Upper lobe of left lung (tissue), 6 donors: ENCODE measurements at regions not wholly inside any gene's neighbourhood (a gene's known extent, or its start where the extent isn't known, plus 50 kb on each side); places are given as distances from the start of the nearest gene placed in this dataset.

Experiments used
- ATAC-seq, 2 donors: fragments of 200-7000 bp; cut with Tn5 transposase; one replicate each; pipeline ENCODE4 v1.9.1; 2022; ENCODE audit warnings: mild to moderate bottlenecking in 2 of 2, moderate library complexity in 2 of 2; ENCODE audit not compliant: low FRiP score in 2 of 2
- DNase-seq, 2 donors: peaks; one replicate each; pipeline ENCODE4 v3.0.0-alpha.2; 2019 to 2020
- H3K27ac ChIP-seq, 4 donors: fragments of 200-600 bp; sonication (generic); one replicate each; pipeline ENCODE4 v1.5.1; 2016 to 2019
- H3K27me3 ChIP-seq, 4 donors: fragments of 200-600 bp; sonication (generic); one replicate each; pipeline ENCODE4 v1.5.1; 2017 to 2019
- H3K36me3 ChIP-seq, 4 donors: fragments of 200-600 bp; sonication (generic); one replicate each; pipeline ENCODE4 v1.5.1; 2016 to 2019
- H3K4me1 ChIP-seq, 4 donors: fragments of 200-600 bp; sonication (generic); one replicate each; pipeline ENCODE4 v1.5.1; 2018 to 2019
- H3K4me3 ChIP-seq, 4 donors: fragments of 200-600 bp; sonication (generic); one replicate each; pipeline ENCODE4 v1.5.1; 2017 to 2019; ENCODE audit warnings: mild to moderate bottlenecking in 2 of 4, moderate library complexity in 1 of 4
- H3K9me3 ChIP-seq, 4 donors: fragments of 200-600 bp; sonication (generic); one replicate each; pipeline ENCODE4 v1.5.1; 2018 to 2019
- EP300 ChIP-seq, 4 donors: sonication (generic); formaldehyde crosslinking; IDR thresholded peaks; one replicate each; pipeline ENCODE4 v1.5.1; 2017; ENCODE audit warnings: antibody characterized with exemption in 4 of 4, control low read depth in 2 of 4
- POLR2A ChIP-seq, 4 donors: fragments of 450-650 bp; IDR thresholded peaks; one replicate each; pipeline ENCODE4 v1.5.1; 2016 to 2017; ENCODE audit warnings: antibody characterized with exemption in 4 of 4, mild to moderate bottlenecking in 2 of 4
- POLR2AphosphoS5 ChIP-seq, 2 donors: sonication (generic); formaldehyde crosslinking; IDR thresholded peaks; one replicate each; pipeline ENCODE4 v1.5.1; 2017; ENCODE audit warnings: antibody characterized with exemption in 2 of 2
- whole genome bisulfite sequencing, 2 donors: methylation state at CpG; one replicate each; pipeline ENCODE4 v1.1.5; 2017 to 2018; 5-methylcytosine and 5-hydroxymethylcytosine counted together
- TF ChIP-seq, protein P1 (sequence below), 6 experiments: fragments of 450-650 bp in 4 of 6; fragments of 200-600 bp in 2 of 6; sonication (generic) in 2 of 6; IDR thresholded peaks; one replicate each; pipeline ENCODE4 v1.5.1; 2016 to 2019; ENCODE audit warnings: antibody characterized with exemption in 6 of 6
- donor health status: DM: no; HTN: no; CAD: no; lungs with moderate emphysema.
- donor health status: DM: no; HTN: yes; CAD: no; lungs with severe emphysema.

GRCh38 chr15:62856466-62857246, 185.9 kb upstream of the TPM1 start:
- H3K27ac ChIP-seq: no peak overlapping the region
- ATAC-seq (peak in 1 of 2 donors; percentile 55), DNase-seq (peak in 1 of 2 donors; percentile 36)
- no peak overlapping the region for H3K4me3 ChIP-seq
- 87 to 89% methylated on average over 9 to 12 of the region's 12 CpGs for WGBS, 2 donors
- no peaks in the 10 kb centered on the region for H3K9me3 ChIP-seq
- TF ChIP-seq EP300 (IDR thresholded peaks at IDR 0.05): no peak
- no peak for TF ChIP-seq POLR2A (IDR thresholded peaks at IDR 0.05)
- TF ChIP-seq, protein P1, sequence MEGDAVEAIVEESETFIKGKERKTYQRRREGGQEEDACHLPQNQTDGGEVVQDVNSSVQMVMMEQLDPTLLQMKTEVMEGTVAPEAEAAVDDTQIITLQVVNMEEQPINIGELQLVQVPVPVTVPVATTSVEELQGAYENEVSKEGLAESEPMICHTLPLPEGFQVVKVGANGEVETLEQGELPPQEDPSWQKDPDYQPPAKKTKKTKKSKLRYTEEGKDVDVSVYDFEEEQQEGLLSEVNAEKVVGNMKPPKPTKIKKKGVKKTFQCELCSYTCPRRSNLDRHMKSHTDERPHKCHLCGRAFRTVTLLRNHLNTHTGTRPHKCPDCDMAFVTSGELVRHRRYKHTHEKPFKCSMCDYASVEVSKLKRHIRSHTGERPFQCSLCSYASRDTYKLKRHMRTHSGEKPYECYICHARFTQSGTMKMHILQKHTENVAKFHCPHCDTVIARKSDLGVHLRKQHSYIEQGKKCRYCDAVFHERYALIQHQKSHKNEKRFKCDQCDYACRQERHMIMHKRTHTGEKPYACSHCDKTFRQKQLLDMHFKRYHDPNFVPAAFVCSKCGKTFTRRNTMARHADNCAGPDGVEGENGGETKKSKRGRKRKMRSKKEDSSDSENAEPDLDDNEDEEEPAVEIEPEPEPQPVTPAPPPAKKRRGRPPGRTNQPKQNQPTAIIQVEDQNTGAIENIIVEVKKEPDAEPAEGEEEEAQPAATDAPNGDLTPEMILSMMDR (IDR thresholded peaks at IDR 0.05): no peak
- TF ChIP-seq POLR2AphosphoS5 (IDR thresholded peaks at IDR 0.05): no peak
- H3K36me3 ChIP-seq: no peaks in the 10 kb centered on the region
- no peaks in the 10 kb centered on the region for H3K27me3 ChIP-seq
- H3K4me1 ChIP-seq: no peaks in the 10 kb centered on the region

DNA sequence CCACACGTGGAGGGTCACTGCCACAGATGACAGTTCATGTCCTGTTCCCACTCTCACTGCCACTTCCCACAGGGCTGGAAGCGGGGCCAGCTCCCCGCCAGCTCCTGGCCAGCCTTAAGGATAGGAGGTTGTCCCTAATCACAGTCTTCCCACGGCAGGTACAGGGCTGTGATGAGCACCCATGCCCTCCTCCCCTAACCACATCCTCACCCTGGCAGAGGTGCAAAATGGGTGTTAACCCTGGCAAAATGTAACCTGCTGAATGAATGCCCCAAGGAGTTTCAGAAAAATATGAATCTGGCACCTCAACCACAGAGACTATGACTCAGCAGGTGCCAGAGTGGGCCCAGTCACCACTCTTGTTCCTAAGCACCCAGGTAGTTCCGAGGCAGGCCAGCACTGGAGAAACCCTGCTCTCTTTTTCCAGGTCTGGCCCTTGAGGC, 185.1 kb upstream of the TPM1 start:
- DNase-seq (peak; percentile 48 to 56), ATAC-seq (peak in 1 of 2 donors; percentile 67)
- Histone ChIP-seq H3K27ac (no peak overlapping the region), H3K9me3 (no peaks in the 10 kb centered on the region), H3K4me1 (no peaks in the 10 kb centered on the region), H3K27me3 (no peaks in the 10 kb centered on the region), H3K4me3 (no peak overlapping the region), H3K36me3 (no peaks in the 10 kb centered on the region)
- TF ChIP-seq EP300 (IDR thresholded peaks at IDR 0.05): no peak
- TF ChIP-seq POLR2A (IDR thresholded peaks at IDR 0.05): no peak
- TF ChIP-seq, protein P1 (IDR thresholded peaks at IDR 0.05): no peak
- no peak for TF ChIP-seq POLR2AphosphoS5 (IDR thresholded peaks at IDR 0.05)
- 69 to 74% methylated on average over 4 to 5 of the region's 5 CpGs for WGBS, 2 donors

DNA sequence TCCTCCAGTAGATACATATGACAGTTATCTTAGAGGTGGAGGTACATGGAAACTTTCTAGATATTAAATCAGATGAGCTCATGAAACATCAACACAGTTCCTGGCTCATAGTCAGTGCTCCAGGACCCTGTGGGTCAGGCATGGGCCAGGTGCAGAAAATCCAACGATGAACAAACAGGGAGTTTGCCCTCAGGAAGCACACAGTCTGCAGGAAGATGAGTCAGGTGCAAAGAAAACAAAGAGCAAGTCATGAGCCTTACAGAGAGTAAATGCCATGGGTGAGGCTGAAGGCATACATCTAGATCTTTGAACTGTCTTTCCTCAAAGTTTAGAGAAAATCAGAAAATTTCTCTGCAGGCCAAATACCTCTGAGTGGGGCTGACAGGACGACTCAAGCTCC, 184.2 kb upstream of the TPM1 start:
- no peak for DNase-seq
- no peaks in the 10 kb centered on the region for H3K4me1 ChIP-seq
- no peak overlapping the region for H3K4me3 ChIP-seq
- ATAC-seq: no peak
- H3K27me3 ChIP-seq: no peaks in the 10 kb centered on the region
- no peaks in the 10 kb centered on the region for H3K9me3 ChIP-seq
- no peak overlapping the region for H3K27ac ChIP-seq
- WGBS, 2 donors: 60 to 71% methylated on average over 2 of the region's 2 CpGs
- TF ChIP-seq POLR2AphosphoS5 (IDR thresholded peaks at IDR 0.05) (no peak), POLR2A (IDR thresholded peaks at IDR 0.05) (no peak), EP300 (IDR thresholded peaks at IDR 0.05) (no peak)
- TF ChIP-seq, protein P1 (IDR thresholded peaks at IDR 0.05): no peak
- H3K36me3 ChIP-seq: no peaks in the 10 kb centered on the region

DNA sequence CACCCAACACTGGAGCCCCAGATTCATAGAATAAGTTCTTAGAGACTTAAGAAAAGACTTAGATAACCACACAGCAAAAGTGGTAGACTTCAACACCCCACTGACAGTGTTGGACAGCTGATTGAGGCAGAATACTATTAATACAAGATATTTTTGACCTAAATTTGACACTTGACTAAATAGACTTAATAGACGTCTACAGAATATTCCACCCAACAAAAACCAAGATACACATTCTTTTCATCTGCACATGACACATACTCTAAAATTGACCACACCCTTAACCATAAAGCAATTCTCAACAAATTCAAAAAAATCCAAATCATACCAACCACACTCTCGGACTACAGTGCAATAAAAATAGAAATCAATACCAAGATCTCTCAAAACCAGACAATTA, 179.8 kb upstream of the TPM1 start:
- Histone ChIP-seq H3K9me3 (no peaks in the 10 kb centered on the region), H3K4me3 (no peak overlapping the region), H3K36me3 (no peaks in the 10 kb centered on the region), H3K27ac (no peak overlapping the region), H3K27me3 (no peaks in the 10 kb centered on the region), H3K4me1 (no peaks in the 10 kb centered on the region)
- ATAC-seq (no peak), DNase-seq (no peak)
- TF ChIP-seq POLR2A (IDR thresholded peaks at IDR 0.05): no peak
- TF ChIP-seq POLR2AphosphoS5 (IDR thresholded peaks at IDR 0.05): no peak
- TF ChIP-seq, protein P1 (IDR thresholded peaks at IDR 0.05): no peak
- no peak for TF ChIP-seq EP300 (IDR thresholded peaks at IDR 0.05)
- WGBS, 2 donors: 87 to 91% methylated on average over 2 of the region's 2 CpGs

GRCh38 chr15:62866366-62866765, 176.2 kb upstream of the TPM1 start:
- Histone ChIP-seq H3K4me1 (no peaks in the 10 kb centered on the region), H3K36me3 (no peaks in the 10 kb centered on the region), H3K27me3 (no peaks in the 10 kb centered on the region), H3K4me3 (no peak overlapping the region), H3K27ac (no peak overlapping the region), H3K9me3 (no peaks in the 10 kb centered on the region)
- WGBS, 2 donors: 86% methylated on average over 5 to 6 of the region's 6 CpGs
- DNase-seq: no peak
- TF ChIP-seq POLR2AphosphoS5 (IDR thresholded peaks at IDR 0.05) (no peak), POLR2A (IDR thresholded peaks at IDR 0.05) (no peak), EP300 (IDR thresholded peaks at IDR 0.05) (no peak)
- TF ChIP-seq, protein P1 (IDR thresholded peaks at IDR 0.05): no peak
- no peak for ATAC-seq
